ENCODE measurements at regions not wholly inside any gene's neighbourhood (a gene's known extent, or its start where the extent isn't known, plus 50 kb on each side); places are given as distances from the start of the nearest gene placed in this dataset.

DNA sequence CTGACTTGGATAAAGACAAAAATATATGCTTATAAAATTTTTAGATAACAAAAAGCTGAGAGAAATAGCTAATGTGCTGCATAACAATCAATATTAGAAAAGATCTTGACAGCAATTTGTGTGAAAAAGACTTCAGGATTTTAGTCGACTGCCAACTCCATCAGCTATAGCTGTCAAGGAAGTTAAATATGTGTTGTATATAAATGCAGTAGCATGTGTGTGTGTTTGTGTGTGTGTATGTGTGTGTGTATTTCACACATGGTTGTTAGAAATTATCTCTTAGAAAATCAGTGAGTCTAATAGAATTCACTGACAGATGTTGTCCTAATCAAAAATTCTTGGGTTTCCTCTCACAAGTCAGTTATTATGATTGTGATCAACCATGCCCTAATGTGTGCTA lies 171.2 kb downstream of the CASP12 start:
- no peak for TF ChIP-seq GATA2 (IDR thresholded peaks at IDR 0.05; ENCODE audit: low read depth, low read length)
- peak; percentile 54; the same call in 1 of the 2 replicates for TF ChIP-seq GATA3 (IDR thresholded peaks at IDR 0.05; ENCODE audit: low read depth, low read length)
